ENCODE measurements at regions not wholly inside any gene's neighbourhood (a gene's known extent, or its start where the extent isn't known, plus 50 kb on each side); places are given as distances from the start of the nearest gene placed in this dataset.

DNA sequence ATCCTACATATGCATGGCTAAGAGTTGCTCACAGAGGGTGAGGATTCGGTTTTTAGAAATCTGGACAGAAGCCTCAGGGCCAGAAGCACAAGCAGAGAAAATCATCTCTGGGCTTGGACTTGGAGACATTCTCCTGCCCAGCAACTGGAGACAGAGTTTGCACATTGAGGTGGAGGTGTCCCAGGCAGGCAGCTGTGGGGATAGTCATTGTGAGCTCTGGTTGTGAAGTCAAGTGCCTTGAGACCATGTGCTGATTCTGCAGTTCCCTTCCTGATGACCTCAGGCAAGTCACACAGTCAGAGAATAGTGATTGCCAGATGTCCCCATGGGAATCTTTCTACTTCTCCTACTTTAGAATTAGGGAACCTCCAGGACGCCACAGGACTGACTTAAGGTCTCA lies 108.4 kb upstream of the LDAH start:
- Histone ChIP-seq H3K27ac (no peak overlapping the region), H3K27me3 (peaks cover 0 to 8% (median 0%) of the 10 kb centered on the region in 4 donors), H3K4me1 (no peaks in the 10 kb centered on the region), H3K9me3 (peaks cover 0 to 10% (median 0%) of the 10 kb centered on the region in 3 donors), H3K4me3 (no peak overlapping the region), H3K36me3 (no peaks in the 10 kb centered on the region)
- no peak for TF ChIP-seq CTCF (IDR thresholded peaks at IDR 0.05)
- no peak for TF ChIP-seq POLR2A (IDR thresholded peaks at IDR 0.05)
- no peak for DNase-seq
- 19 to 59% methylated on average over 2 of the region's 2 CpGs for WGBS, 2 donors
- intact Hi-C loops (cut with DNase I): no loop called here

DNA sequence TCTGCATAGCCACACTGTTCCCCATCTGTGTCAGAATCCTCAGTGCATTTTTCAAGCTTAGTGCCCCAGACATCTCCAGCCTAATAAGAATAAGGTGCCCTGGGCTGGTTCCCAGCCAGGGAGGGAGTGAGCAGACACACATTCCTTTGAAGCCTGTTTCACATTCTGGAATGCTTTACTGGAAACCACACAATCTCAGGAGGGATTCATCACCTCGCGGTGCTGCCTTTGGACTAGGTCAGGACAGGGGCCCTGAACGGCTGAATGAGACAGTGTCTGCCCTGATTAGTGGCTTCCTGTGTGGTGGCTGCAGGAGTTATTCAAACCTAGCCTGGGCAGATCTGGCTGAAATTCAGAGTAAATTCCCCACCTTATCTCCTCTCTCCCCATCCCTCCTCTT lies 108.0 kb upstream of the LDAH start:
- Histone ChIP-seq H3K27ac (no peak overlapping the region), H3K27me3 (peaks cover 0 to 8% (median 0%) of the 10 kb centered on the region in 4 donors), H3K9me3 (peaks cover 0 to 10% (median 0%) of the 10 kb centered on the region in 3 donors), H3K36me3 (no peaks in the 10 kb centered on the region), H3K4me3 (no peak overlapping the region), H3K4me1 (no peaks in the 10 kb centered on the region)
- DNase-seq: no peak
- 28 to 43% methylated on average over 1 to 3 of the region's 3 CpGs for WGBS, 2 donors
- TF ChIP-seq POLR2A (IDR thresholded peaks at IDR 0.05) (no peak), CTCF (IDR thresholded peaks at IDR 0.05) (no peak)
- intact Hi-C loops (cut with DNase I): no loop called here

GRCh38 chr2:20929721-20930120 lies 106.8 kb upstream of the LDAH start:
- TF ChIP-seq CTCF (IDR thresholded peaks at IDR 0.05): no peak
- Histone ChIP-seq H3K36me3 (no peaks in the 10 kb centered on the region), H3K27ac (no peak overlapping the region), H3K9me3 (peaks cover 0 to 10% (median 0%) of the 10 kb centered on the region in 3 donors), H3K4me3 (no peak overlapping the region), H3K4me1 (no peaks in the 10 kb centered on the region), H3K27me3 (peaks cover 0 to 18% (median 0%) of the 10 kb centered on the region in 4 donors)
- intact Hi-C loops (cut with DNase I): no loop called here
- DNase-seq: no peak

GRCh38 chr2:20928617-20929016 lies 105.7 kb upstream of the LDAH start:
- Histone ChIP-seq H3K27ac (no peak overlapping the region), H3K9me3 (peaks cover 0 to 10% (median 0%) of the 10 kb centered on the region in 3 donors), H3K4me3 (no peak overlapping the region), H3K36me3 (no peaks in the 10 kb centered on the region), H3K27me3 (peaks cover 0 to 19% (median 0%) of the 10 kb centered on the region in 4 donors), H3K4me1 (no peaks in the 10 kb centered on the region)
- intact Hi-C loops (cut with DNase I): no loop called here
- WGBS, 2 donors: 56 to 58% methylated on average over 2 to 3 of the region's 3 CpGs
- TF ChIP-seq CTCF (IDR thresholded peaks at IDR 0.05) (no peak), POLR2A (IDR thresholded peaks at IDR 0.05) (no peak)
- DNase-seq: no peak

DNA sequence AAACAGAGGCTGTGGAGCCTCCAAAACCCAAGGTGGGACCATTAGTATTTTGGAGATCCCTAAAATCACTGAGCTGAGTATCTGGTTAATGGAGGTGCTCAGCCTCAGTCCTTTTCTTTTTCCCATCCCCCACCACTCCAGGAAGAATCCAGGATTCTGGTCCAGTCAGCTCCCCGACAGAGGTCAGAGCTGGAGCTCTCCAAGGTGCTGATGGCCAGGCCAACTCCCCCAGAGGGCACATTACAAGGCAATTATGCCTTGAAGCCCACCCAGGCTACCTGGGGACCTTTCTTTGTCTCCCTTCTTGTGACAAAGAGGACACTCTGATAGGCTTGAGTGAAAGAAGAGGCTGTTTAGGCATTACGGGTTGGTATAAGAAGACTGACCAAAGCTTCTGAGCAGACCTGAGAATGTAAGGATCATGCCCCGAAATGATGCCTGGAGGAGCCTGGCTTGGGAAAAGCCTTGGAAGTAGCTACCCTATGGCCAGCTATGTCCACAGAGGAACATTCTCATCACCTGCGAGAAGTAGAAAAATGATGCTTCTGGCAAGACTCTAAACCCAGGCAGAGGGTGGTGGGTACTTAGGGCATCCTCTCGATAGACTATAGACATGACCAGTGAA lies 102.5 kb upstream of the LDAH start:
- H3K36me3 ChIP-seq: no peaks in the 10 kb centered on the region
- no peak overlapping the region for H3K4me3 ChIP-seq
- H3K27me3 ChIP-seq: peaks cover 0 to 19% (median 0%) of the 10 kb centered on the region in 4 donors
- H3K9me3 ChIP-seq: peaks cover 0 to 10% (median 0%) of the 10 kb centered on the region in 3 donors
- intact Hi-C loops (cut with DNase I): no loop called here
- no peaks in the 10 kb centered on the region for H3K4me1 ChIP-seq
- TF ChIP-seq CTCF (IDR thresholded peaks at IDR 0.05) (no peak), POLR2A (IDR thresholded peaks at IDR 0.05) (no peak)
- H3K27ac ChIP-seq: no peak overlapping the region
- 75 to 90% methylated on average over 4 of the region's 5 CpGs for whole genome bisulfite sequencing, 2 donors
- DNase-seq: no peak
